T-helper 1 cell treated with Interleukin-12 subunit alpha and Interleukin-12 subunit beta and Interleukin-4 antibody, amounts not matched to agents 30 μg/mL and 1 μg/mL, for 36 hours (primary cell): ENCODE measurements at regions not wholly inside any gene's neighbourhood (a gene's known extent, or its start where the extent isn't known, plus 50 kb on each side); places are given as distances from the start of the nearest gene placed in this dataset.
"Not testable (repeated sequence)": the region's sequence is repeated elsewhere in the genome, so short reads cannot be mapped to it uniquely, and the experiment has no call there.

Experiments
- H3K27ac Mint-ChIP-seq: one replicate; pipeline ENCODE4 v1.8.0; 2021; ENCODE audit warnings: mild to moderate bottlenecking, mixed read lengths
- H3K27me3 Mint-ChIP-seq: one replicate; pipeline ENCODE4 v1.8.0; 2021; ENCODE audit warnings: low read depth, mixed read lengths
- H3K36me3 Mint-ChIP-seq: one replicate; pipeline ENCODE4 v1.8.0; 2021; ENCODE audit warnings: low read depth, mixed read lengths
- H3K4me1 Mint-ChIP-seq: one replicate; pipeline ENCODE4 v1.8.0; 2021; ENCODE audit warnings: low read depth, mixed read lengths
- H3K4me3 Mint-ChIP-seq: one replicate; pipeline ENCODE4 v1.8.0; 2021; ENCODE audit warnings: mild to moderate bottlenecking, moderate library complexity, mixed read lengths
- H3K9me3 Mint-ChIP-seq: one replicate; pipeline ENCODE4 v1.8.0; 2021; ENCODE audit warnings: mixed read lengths

DNA sequence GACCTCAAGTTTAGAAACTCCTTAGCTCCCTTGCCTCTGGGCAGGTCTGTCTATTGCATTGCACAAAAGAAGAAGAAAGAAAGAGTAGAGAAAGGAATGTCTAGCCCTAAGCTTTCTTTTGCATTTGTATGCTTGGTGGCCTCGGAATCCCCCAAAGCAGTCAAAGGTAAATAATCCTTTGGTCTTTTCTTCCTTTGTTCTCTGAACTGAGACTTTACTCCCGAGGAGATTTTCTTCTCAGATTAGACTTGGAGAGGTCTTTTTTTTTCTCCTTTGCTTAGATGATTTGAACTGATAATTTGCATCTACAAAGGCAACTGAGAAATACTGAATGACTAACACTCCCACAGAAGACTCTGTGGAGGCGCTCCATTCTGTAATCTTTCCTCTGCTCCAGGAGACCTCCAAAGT lies 93.2 kb downstream of the AKR1D1 start:
- peaks cover 11% of the 10 kb centered on the region for H3K4me1 Mint-ChIP-seq
- H3K9me3 Mint-ChIP-seq, result peaks cover 21% of the 10 kb centered on the region
- peaks cover 4% of the 10 kb centered on the region for H3K36me3 Mint-ChIP-seq
- peaks cover 33% of the 10 kb centered on the region for H3K27me3 Mint-ChIP-seq
- H3K4me3 Mint-ChIP-seq, result no peak overlapping the region
- no peak overlapping the region for H3K27ac Mint-ChIP-seq

DNA sequence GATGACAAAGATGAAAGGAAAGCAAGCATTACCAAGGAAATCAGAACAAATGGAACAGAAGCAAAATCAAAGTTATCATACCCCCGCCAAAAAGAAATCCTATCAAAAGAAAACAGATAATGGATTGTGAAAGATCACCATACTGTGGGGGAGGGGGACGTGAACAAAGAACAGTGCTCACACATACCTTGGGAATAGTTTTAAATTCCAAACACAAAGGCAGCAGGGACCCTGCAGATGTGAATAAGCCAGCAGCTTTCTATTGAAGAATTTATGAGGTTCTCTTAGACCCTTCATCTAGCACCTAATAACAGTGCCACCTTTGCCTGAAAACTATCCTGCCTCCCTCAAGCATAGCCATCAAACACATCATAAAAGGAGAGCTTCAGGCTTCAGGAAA lies 94.0 kb downstream of the AKR1D1 start:
- Mint-ChIP-seq H3K4me3 (no peak overlapping the region), H3K9me3 (peaks cover 16% of the 10 kb centered on the region), H3K4me1 (peaks cover 11% of the 10 kb centered on the region), H3K27me3 (peaks cover 41% of the 10 kb centered on the region), H3K27ac (no peak overlapping the region), H3K36me3 (no peaks in the 10 kb centered on the region)

DNA sequence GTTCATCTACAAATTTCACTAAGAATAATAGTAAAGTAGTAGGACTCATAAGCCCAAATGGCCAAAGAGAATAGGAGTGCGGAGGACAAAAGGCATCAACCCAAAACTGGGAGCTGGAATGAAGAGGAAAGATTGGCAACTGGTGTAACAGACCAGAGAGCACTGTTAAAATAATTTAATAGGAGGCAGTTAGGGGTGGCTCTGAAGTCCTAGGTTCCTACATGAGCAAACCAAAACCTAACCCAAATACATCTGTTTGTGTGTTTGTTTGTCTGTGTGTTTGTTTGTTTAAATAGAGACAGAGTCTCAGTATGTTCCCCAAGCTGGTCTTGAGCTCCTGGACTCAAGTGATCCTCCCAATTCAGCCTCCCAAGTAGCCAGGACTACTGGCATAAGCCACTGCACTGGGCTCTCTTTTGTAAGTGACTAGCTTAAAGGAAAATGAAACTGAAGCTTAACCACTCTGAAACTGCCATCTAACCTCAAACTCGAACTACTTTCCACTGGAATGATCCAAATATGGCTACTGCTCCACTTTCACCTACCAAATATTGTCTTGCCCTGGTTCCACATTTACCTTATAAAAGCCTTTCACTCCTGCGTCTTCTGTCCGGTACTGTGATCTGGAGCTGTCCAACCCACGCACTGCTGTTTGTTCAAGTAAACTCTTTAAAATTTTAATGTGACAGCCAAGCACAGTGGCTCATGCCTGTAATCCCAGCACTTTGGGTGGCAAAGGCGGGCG lies 94.9 kb downstream of the AKR1D1 start:
- Mint-ChIP-seq H3K36me3 (no peaks in the 10 kb centered on the region), H3K4me3 (no peak overlapping the region), H3K27ac (no peak overlapping the region), H3K4me1 (peaks cover 11% of the 10 kb centered on the region), H3K9me3 (peaks cover 16% of the 10 kb centered on the region), H3K27me3 (peaks cover 45% of the 10 kb centered on the region)

DNA sequence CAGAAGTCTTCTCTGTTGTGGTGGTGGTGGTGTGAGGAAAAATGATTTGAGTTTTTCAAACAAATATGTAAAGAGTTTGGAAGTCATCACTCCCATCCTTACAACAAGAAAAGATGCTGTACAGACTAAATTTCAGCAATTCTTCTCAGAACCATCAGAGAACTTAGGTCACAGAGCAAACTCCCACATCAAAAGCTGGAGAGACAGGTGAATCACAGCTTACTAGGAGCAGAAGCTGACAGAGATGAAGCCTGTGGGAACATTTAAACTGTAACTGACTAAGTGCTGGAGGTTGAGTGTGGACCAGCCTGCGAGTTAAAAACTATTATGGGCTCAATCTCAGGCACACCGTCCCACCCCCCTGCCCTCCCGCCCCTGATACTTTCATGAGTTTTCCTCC lies 97.3 kb downstream of the AKR1D1 start:
- Mint-ChIP-seq H3K4me1 (peaks cover 11% of the 10 kb centered on the region), H3K36me3 (no peaks in the 10 kb centered on the region), H3K27me3 (peaks cover 57% of the 10 kb centered on the region), H3K27ac (no peak overlapping the region), H3K9me3 (peaks cover 10% of the 10 kb centered on the region), H3K4me3 (no peak overlapping the region)

DNA sequence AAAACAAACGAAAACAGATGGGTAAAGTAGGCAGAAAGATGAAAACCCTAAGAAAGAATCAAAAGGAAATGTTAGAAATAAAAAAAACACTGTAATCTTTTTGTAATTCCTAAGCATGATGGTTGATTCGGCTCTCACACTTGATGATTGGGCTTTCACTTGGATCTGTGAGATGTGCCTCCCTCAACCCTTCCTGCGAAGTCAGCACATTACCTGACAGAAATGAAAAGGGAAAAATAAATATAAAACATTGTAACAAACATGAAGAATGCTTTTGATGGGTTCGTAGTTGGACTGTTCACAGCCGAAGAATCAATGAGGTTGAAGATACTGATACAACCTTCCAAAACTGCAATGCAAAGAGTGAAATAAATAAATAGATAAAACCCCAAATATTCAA lies 99.8 kb downstream of the AKR1D1 start:
- Mint-ChIP-seq H3K9me3 (peaks cover 10% of the 10 kb centered on the region), H3K4me3 (no peak overlapping the region), H3K27ac (no peak overlapping the region), H3K36me3 (no peaks in the 10 kb centered on the region), H3K4me1 (peaks cover 4% of the 10 kb centered on the region), H3K27me3 (peaks cover 45% of the 10 kb centered on the region)

DNA sequence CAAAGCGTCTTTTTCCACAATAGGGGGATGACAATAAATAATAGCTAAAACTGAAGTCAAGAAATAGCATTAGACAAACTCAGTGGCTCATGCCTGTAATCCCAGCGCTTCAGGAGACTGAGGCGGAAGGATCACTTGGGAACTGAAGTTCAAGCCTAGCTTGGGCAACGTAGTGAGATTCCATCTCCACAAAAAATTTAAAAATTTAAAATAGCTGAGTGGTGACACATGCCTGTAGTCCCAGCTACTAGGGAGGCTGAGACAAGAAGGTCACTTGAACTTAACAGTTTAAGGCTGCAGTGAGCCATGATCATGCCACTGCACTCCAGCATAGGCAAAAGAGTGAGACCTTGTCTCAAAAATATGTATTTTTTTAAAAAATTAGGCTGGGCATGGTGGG lies 107.9 kb downstream of the AKR1D1 start:
- Mint-ChIP-seq H3K9me3 (peaks cover 8% of the 10 kb centered on the region), H3K4me1 (no peaks in the 10 kb centered on the region), H3K36me3 (no peaks in the 10 kb centered on the region), H3K27me3 (peaks cover 9% of the 10 kb centered on the region), H3K27ac (no peak overlapping the region), H3K4me3 (no peak overlapping the region)

DNA sequence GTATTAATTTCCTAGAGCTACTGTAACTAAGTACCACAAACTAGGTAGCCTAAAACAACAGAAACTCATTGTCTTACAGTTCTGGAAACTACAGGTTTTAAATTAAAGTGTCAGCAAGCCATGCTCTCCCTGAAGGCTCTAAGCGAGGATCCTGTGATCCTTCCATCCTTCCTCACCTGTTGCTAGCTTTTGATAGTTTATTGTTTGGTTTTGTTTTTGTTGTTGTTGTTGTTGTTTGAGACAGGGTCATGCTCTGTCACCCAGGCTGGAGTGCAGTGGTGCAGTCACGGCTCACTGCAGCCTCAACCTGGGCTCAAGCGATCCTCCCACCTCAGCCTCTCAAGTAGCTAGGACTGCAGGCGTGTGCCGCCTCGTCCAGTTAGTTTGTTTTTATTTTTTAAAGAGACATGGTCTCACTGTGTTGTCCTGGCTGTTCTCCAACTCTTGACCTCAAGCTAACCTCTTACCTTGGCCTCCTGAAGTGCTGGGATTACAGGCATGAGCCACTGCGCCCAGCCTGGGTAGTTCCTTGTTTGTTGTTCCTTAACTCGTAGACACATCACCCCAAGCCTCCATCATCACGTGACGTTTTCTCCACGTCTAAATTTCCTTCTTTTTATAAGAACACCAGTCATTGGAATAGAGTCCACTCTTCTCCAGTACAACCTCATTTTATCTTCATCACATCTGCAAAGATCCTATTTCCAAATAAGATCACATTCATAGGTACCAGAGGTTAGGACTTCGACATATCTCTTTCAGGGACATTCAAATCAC lies 109.1 kb downstream of the AKR1D1 start:
- no peak overlapping the region for H3K27ac Mint-ChIP-seq
- peaks cover 9% of the 10 kb centered on the region for H3K27me3 Mint-ChIP-seq
- no peak overlapping the region for H3K4me3 Mint-ChIP-seq
- H3K4me1 Mint-ChIP-seq, result no peaks in the 10 kb centered on the region
- peaks cover 8% of the 10 kb centered on the region for H3K9me3 Mint-ChIP-seq
- H3K36me3 Mint-ChIP-seq, result no peaks in the 10 kb centered on the region

DNA sequence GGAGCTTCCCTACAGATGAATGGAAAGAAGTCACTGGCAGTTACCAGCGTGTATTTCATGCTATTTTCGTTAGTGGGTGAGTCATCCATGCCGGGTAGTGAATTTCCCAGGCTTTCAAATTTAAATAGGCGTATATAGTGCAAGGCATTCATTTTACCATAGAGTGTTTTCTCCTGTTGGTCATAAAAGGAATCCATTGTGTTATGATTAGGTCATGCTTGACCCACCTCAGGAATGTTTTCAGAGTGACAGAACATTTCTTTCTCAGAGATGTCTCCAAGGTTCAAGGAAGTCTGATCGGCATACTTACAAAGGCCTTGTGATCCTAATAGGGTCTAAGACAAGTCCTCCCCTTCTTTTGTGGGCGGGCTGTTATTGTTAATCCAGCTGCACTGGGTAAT lies 110.7 kb downstream of the AKR1D1 start:
- Mint-ChIP-seq H3K4me1 (no peaks in the 10 kb centered on the region), H3K36me3 (no peaks in the 10 kb centered on the region), H3K27ac (no peak overlapping the region), H3K9me3 (peaks cover 8% of the 10 kb centered on the region), H3K4me3 (no peak overlapping the region), H3K27me3 (peaks cover 6% of the 10 kb centered on the region)

DNA sequence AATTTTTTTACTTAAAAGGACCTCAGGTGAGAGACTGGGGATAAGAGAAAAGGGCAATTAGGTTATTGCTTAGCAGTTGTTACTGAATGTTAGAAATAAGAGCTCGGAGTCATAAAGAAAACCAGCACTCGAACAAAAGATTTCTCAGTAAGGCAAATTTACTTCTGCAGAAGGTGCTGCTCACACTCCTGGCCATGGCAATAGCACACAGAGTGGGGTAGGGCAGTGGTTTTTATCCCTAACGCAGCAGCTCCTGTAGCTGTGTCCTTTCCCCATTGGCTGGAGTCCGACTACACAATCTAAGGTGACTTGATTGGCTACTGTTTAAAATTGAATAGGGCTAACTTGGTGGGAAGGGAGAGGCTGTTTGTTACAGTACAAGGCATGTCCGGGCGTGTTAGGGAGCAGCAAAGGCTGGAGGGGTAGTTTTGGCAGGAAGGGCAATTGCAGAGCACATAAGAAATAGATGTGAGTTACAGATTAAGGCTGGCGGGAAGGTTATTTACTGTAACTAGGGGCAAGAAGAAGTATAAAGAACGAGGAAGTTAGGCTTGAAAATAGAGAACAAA lies 112.1 kb downstream of the AKR1D1 start:
- Mint-ChIP-seq H3K27ac (no peak overlapping the region), H3K9me3 (peaks cover 8% of the 10 kb centered on the region), H3K4me1 (no peaks in the 10 kb centered on the region), H3K4me3 (no peak overlapping the region), H3K27me3 (peaks cover 3% of the 10 kb centered on the region), H3K36me3 (no peaks in the 10 kb centered on the region)

DNA sequence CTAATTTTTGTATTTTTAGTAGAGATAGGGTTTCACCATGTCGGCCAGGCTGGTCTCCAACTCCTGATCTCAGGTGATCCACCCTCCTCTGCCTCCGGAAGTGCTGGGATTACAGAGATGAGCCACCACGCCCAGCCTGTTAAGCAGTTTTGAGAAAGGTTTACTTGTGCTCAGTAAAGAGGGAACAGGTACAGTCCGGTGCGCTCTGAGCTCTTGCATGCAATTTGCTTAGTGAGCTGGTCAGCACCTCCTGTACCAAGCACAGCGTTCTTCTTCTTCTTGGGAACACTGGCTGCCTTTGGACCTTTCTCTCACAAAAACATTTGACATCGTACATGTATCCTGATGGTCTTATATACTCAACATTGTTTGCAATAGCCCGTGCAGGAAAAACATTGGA lies 118.3 kb downstream of the AKR1D1 start:
- Mint-ChIP-seq H3K4me3 (no peak overlapping the region), H3K36me3 (no peaks in the 10 kb centered on the region), H3K9me3 (no peaks in the 10 kb centered on the region), H3K27ac (no peak overlapping the region), H3K4me1 (no peaks in the 10 kb centered on the region), H3K27me3 (no peaks in the 10 kb centered on the region)

DNA sequence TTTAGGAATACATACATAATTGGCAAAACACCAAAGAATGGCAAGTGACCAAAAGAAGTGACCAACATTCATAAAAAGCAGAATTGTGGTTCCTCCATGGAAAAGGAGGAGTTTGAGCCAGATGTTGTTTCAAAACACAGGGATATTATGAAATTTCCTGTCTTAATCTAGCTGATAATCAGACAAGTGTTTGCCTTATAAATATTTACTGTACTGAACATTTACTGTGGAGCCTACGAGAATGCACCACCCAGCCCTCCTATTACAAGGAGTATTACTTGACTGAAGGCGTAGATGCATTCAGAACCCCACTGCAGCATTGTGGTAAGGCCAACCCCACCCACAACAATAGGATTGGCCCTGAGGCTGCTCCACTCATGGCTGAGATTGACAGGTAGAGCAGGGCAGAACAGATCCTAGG lies 118.9 kb downstream of the AKR1D1 start:
- H3K4me3 Mint-ChIP-seq, result no peak overlapping the region
- H3K36me3 Mint-ChIP-seq, result no peaks in the 10 kb centered on the region
- no peak overlapping the region for H3K27ac Mint-ChIP-seq
- no peaks in the 10 kb centered on the region for H3K9me3 Mint-ChIP-seq
- H3K27me3 Mint-ChIP-seq, result no peaks in the 10 kb centered on the region
- H3K4me1 Mint-ChIP-seq, result no peaks in the 10 kb centered on the region

DNA sequence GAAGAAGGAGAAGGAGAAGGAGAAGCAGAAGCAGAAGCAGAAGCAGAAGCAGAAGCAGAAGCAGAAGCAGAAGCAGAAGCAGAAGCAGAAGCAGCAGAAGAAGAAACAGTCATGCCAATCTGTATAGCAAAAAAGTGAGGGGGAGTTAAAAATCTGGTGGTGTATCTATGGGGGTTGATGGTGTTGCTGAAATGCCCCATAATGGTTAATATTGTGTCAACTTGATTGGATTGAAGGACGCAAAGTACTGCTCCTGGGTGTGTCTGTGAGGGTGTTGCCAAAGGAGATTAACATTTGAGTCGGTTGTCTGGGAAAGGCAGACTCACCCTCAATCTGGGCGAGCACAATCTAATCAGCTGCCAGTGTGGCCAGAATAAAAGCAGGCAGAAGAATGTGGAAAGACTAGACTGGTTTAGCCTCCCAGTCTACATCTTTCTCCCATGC lies 120.3 kb downstream of the AKR1D1 start:
- H3K9me3 Mint-ChIP-seq, H3K4me3 Mint-ChIP-seq, H3K4me1 Mint-ChIP-seq, H3K36me3 Mint-ChIP-seq, H3K27me3 Mint-ChIP-seq, H3K27ac Mint-ChIP-seq: not testable (repeated sequence)

DNA sequence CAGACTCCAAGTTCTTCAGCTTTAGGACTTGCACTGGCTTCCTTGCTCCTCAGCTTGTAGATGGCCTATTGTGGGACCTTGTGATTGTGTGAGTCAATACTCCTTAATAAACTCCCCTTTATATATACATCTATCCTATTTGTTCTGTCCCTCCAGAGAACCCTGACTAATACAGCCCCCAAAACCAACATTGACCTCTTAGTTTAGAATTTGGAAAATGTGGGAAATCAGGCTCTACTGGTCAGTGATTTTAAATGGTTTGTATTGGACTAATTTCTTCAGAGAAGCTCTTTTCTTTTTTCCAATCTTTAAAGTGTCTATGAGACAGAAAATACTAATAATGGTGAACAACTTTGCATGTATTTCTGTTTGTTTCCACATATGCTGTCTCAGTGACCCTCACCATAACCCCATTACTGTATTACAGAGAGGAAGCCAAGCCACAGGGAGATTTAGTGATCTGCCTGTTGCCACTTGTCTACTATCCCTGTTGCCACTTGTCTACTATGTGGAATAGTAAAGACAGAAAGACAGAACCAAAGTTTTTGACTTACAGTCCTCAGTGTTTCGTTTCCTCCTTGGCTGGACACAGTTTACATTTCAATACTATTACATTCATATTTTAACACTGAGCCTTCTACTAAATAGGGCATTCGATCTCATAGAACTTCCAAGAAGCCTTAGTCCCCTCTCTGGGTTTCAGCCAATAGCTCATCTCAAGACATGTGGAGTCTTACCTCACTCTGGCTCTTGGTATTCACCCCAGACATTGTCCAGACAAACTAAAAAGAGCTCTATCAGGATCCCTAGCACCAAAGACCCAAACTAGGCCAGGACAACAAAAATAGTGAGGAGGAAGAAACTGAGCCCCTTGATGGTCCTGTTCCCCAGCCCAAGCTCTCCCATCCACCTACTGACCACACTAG lies 121.0 kb downstream of the AKR1D1 start:
- Mint-ChIP-seq H3K9me3 (no peaks in the 10 kb centered on the region), H3K4me1 (no peaks in the 10 kb centered on the region), H3K27me3 (no peaks in the 10 kb centered on the region), H3K27ac (no peak overlapping the region), H3K4me3 (no peak overlapping the region), H3K36me3 (no peaks in the 10 kb centered on the region)

DNA sequence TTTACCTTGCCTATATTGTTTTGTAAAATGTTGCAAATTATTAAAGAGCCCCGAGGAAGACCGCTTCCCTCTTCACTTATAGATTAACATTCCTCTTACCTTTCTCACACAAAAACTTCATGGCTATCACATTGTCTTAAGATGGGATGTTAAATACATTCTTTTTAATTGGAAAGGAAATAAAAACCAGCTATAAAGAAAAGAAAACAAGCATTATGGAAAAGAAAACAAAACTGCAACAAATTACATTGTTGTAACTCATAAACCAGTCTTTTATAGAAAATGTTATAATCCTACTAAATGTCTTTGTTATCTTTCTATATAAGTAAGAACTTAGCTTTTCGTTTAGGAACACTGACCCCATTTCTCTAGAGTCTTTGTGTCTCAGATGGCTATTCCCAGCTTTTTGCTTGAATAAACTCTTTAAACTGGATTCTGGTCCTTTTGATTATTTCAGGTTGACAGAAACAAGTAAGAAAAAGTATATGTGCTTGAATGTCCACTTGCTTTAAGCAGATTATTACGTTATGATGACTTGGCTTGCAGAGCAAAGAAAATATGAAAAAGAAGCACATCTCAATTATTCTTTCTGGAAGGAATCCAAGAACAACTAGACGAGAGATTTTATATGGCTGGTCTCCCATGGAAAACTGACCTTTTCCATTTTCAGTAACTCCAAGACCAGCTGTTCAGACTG lies 128.2 kb downstream of the AKR1D1 start:
- Mint-ChIP-seq H3K9me3 (no peaks in the 10 kb centered on the region), H3K27me3 (peaks cover 5% of the 10 kb centered on the region), H3K27ac (no peak overlapping the region), H3K36me3 (no peaks in the 10 kb centered on the region), H3K4me3 (no peak overlapping the region), H3K4me1 (no peaks in the 10 kb centered on the region)
